Liver (tissue), 8 donors: ENCODE measurements at regions not wholly inside any gene's neighbourhood (a gene's known extent, or its start where the extent isn't known, plus 50 kb on each side); places are given as distances from the start of the nearest gene placed in this dataset.

Experiments used
- DNase-seq: peaks from one replicate; pipeline ENCODE4 v3.0.0-alpha.2; 2017; ENCODE audit warnings: low spot score
- H3K27ac ChIP-seq, 2 donors: one replicate each; pipeline ENCODE4 v1.7.0; 2013; ENCODE audit warnings: inconsistent platforms in 2 of 2, low read length in 2 of 2, control low read depth in 1 of 2, low read depth in 1 of 2, mild to moderate bottlenecking in 1 of 2
- H3K27me3 ChIP-seq, 4 donors: one replicate each; pipeline versions ENCODE4 v1.6.1 to v1.7.0; 2013; ENCODE audit warnings: low read length in 3 of 4, inconsistent platforms in 1 of 4, mild to moderate bottlenecking in 1 of 4, moderate library complexity in 1 of 4; ENCODE audit not compliant: control insufficient read depth in 4 of 4, insufficient read depth in 4 of 4
- H3K36me3 ChIP-seq, 4 donors: one replicate each; pipeline versions ENCODE4 v1.6.1 to v1.7.0; 2013; ENCODE audit warnings: low read length in 3 of 4, mild to moderate bottlenecking in 3 of 4, low read depth in 1 of 4, moderate library complexity in 1 of 4; ENCODE audit not compliant: control insufficient read depth in 4 of 4, insufficient read depth in 3 of 4
- H3K4me1 ChIP-seq, 4 donors: one replicate each; pipeline versions ENCODE4 v1.6.1 to v1.7.0; 2013; ENCODE audit warnings: low read length in 3 of 4, mild to moderate bottlenecking in 3 of 4, moderate library complexity in 1 of 4; ENCODE audit not compliant: control insufficient read depth in 4 of 4, insufficient read depth in 4 of 4
- H3K4me3 ChIP-seq, 3 donors: one replicate each; pipeline versions ENCODE4 v1.6.1 to v1.7.0; 2013; ENCODE audit warnings: low read length in 3 of 3, control low read depth in 1 of 3, low read depth in 1 of 3, mild to moderate bottlenecking in 1 of 3
- H3K9ac ChIP-seq, 2 donors: one replicate each; pipeline ENCODE4 v1.7.0; 2013; ENCODE audit warnings: low read length in 2 of 2, mild to moderate bottlenecking in 2 of 2, moderate library complexity in 2 of 2, control low read depth in 1 of 2, low read depth in 1 of 2
- H3K9me3 ChIP-seq, 4 donors: one replicate each; pipeline versions ENCODE4 v1.6.1 to v1.7.0; 2013; ENCODE audit warnings: low read length in 3 of 4; ENCODE audit not compliant: control insufficient read depth in 4 of 4
- EGR1 ChIP-seq, 2 donors: IDR thresholded peaks; 2 replicates each; pipeline ENCODE4 v1.6.1; 2016 to 2018; ENCODE audit warnings: antibody characterized with exemption in 2 of 2, low read depth in 2 of 2
- FOXA1 ChIP-seq: IDR thresholded peaks from 2 replicates; pipeline ENCODE4 v1.6.1; 2016; ENCODE audit warnings: antibody characterized with exemption
- FOXA2 ChIP-seq: IDR thresholded peaks from 2 replicates; pipeline ENCODE4 v1.6.1; 2016; ENCODE audit warnings: antibody characterized with exemption
- GABPA ChIP-seq, 2 donors: IDR thresholded peaks in 1 of 2; conservative IDR thresholded peaks in 1 of 2; 2 replicates each; pipeline ENCODE4 v1.6.1; 2016; ENCODE audit warnings: antibody characterized with exemption in 2 of 2, mild to moderate bottlenecking in 1 of 2, moderate library complexity in 1 of 2
- HNF4A ChIP-seq, 2 donors: conservative IDR thresholded peaks; 2 replicates each; pipeline ENCODE4 v1.6.1; 2016; ENCODE audit warnings: antibody characterized with exemption in 2 of 2, mild to moderate bottlenecking in 2 of 2
- JUND ChIP-seq, 2 donors: IDR thresholded peaks; 2 replicates each; pipeline ENCODE4 v1.6.1; 2016; ENCODE audit warnings: antibody characterized with exemption in 2 of 2
- NR2F2 ChIP-seq: IDR thresholded peaks from 2 replicates; pipeline ENCODE4 v1.6.1; 2016; ENCODE audit warnings: antibody characterized with exemption
- RAD21 ChIP-seq, 2 donors: IDR thresholded peaks; 2 replicates each; pipeline ENCODE4 v1.6.1; 2016; ENCODE audit warnings: antibody characterized with exemption in 2 of 2, mild to moderate bottlenecking in 2 of 2
- REST ChIP-seq: IDR thresholded peaks from 2 replicates; pipeline ENCODE4 v1.6.1; 2016; ENCODE audit warnings: antibody characterized with exemption, mild to moderate bottlenecking
- RXRA ChIP-seq, 2 donors: IDR thresholded peaks; 2 replicates each; pipeline ENCODE4 v1.6.1; 2017 to 2018; ENCODE audit warnings: antibody characterized with exemption in 2 of 2, mild to moderate bottlenecking in 1 of 2
- SP1 ChIP-seq: IDR thresholded peaks from 2 replicates; pipeline ENCODE4 v1.6.1; 2018; ENCODE audit warnings: antibody characterized with exemption, mild to moderate bottlenecking
- TAF1 ChIP-seq: conservative IDR thresholded peaks from 2 replicates; pipeline ENCODE4 v1.6.1; 2016; ENCODE audit warnings: antibody characterized with exemption, mild to moderate bottlenecking
- YY1 ChIP-seq: IDR thresholded peaks from 2 replicates; pipeline ENCODE4 v1.6.1; 2016; ENCODE audit warnings: antibody characterized with exemption, mild to moderate bottlenecking
- WGBS: extraction: QIAGEN DNeasy Blood & Tissue Kit; methylation state at CpG from one replicate; pipeline ENCODE4 v1.1.7; 2013; 5-methylcytosine and 5-hydroxymethylcytosine counted together
- TF ChIP-seq, protein P1 (sequence below): fragments of 150-350 bp; IDR thresholded peaks from 2 replicates; pipeline ENCODE4 v1.5.1; 2017; ENCODE audit warnings: improper control_type of control experiment, low read depth, low read length; ENCODE audit not compliant: missing input control
- donor health status: healthy.
- donor health status: healthy.
- donor health status: healthy.
- donor health status: healthy.
- donor health status: healthy.

GRCh38 chr1:98099501-98099900, 178.7 kb upstream of the DPYD start:
- Histone ChIP-seq H3K27ac (no peak overlapping the region), H3K36me3 (no peaks in the 10 kb centered on the region), H3K4me1 (peaks cover under 1 to 9% (median 7%) of the 10 kb centered on the region in 4 donors), H3K9ac (no peak overlapping the region), H3K27me3 (peaks cover 0 to 9% (median 0%) of the 10 kb centered on the region in 4 donors), H3K4me3 (no peak overlapping the region), H3K9me3 (no peaks in the 10 kb centered on the region)
- no peak for TF ChIP-seq EGR1 (IDR thresholded peaks at IDR 0.05; ENCODE audit: low read depth in 2 of 2)
- WGBS: 60% methylated on average over 3 of the region's 3 CpGs
- no peak for DNase-seq

- no peak overlapping the region for H3K27ac ChIP-seq
- no peaks in the 10 kb centered on the region for H3K9me3 ChIP-seq
- peaks cover 0 to 10% (median 0%) of the 10 kb centered on the region in 4 donors for H3K27me3 ChIP-seq
- DNase-seq: no peak
- no peak overlapping the region for H3K9ac ChIP-seq
- no peaks in the 10 kb centered on the region for H3K4me1 ChIP-seq
- TF ChIP-seq NR2F2 (no peak), YY1 (no peak), HNF4A (conservative IDR thresholded peaks at IDR 0.05) (no peak), GABPA (IDR thresholded peaks at IDR 0.05 in 1 of 2, conservative IDR thresholded peaks at IDR 0.05 in 1 of 2) (no peak), EGR1 (IDR thresholded peaks at IDR 0.05; ENCODE audit: low read depth in 2 of 2) (no peak), FOXA1 (no peak)
- TF ChIP-seq, protein P1, sequence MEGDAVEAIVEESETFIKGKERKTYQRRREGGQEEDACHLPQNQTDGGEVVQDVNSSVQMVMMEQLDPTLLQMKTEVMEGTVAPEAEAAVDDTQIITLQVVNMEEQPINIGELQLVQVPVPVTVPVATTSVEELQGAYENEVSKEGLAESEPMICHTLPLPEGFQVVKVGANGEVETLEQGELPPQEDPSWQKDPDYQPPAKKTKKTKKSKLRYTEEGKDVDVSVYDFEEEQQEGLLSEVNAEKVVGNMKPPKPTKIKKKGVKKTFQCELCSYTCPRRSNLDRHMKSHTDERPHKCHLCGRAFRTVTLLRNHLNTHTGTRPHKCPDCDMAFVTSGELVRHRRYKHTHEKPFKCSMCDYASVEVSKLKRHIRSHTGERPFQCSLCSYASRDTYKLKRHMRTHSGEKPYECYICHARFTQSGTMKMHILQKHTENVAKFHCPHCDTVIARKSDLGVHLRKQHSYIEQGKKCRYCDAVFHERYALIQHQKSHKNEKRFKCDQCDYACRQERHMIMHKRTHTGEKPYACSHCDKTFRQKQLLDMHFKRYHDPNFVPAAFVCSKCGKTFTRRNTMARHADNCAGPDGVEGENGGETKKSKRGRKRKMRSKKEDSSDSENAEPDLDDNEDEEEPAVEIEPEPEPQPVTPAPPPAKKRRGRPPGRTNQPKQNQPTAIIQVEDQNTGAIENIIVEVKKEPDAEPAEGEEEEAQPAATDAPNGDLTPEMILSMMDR: no peak
- no peak overlapping the region for H3K4me3 ChIP-seq
- no peaks in the 10 kb centered on the region for H3K36me3 ChIP-seq
These were observed 177.6 kb upstream of the DPYD start for GRCh38 chr1:98098473-98098872.

- Histone ChIP-seq H3K4me1 (no peaks in the 10 kb centered on the region), H3K36me3 (no peaks in the 10 kb centered on the region), H3K27ac (no peak overlapping the region)
These were observed 169.5 kb upstream of the DPYD start for GRCh38 chr1:98090351-98090750.

DNA sequence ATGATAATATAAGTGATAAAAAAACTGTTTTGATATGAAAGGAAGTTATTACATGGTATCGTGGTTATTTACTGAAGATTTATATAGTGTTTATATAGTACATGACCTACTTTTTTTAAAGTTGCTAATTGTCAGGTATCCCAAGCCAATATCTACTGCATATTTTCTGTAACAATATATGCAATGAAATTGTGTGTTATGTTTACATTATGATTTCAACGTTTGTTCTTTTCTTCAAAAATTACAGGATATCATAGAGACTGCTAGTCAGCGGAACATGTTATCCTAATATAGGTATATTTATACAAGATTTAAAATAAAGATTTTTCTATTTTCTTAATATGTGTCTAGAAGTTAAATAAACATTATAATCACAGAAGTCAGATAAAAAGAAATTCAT, 167.5 kb upstream of the DPYD start:
- Histone ChIP-seq H3K27me3 (no peaks in the 10 kb centered on the region), H3K9ac (no peak overlapping the region), H3K27ac (no peak overlapping the region), H3K4me3 (no peak overlapping the region), H3K4me1 (no peaks in the 10 kb centered on the region), H3K36me3 (no peaks in the 10 kb centered on the region), H3K9me3 (no peaks in the 10 kb centered on the region)
- DNase-seq: no peak
- 82% methylated on average over 3 of the region's 3 CpGs for WGBS
- TF ChIP-seq JUND (IDR thresholded peaks at IDR 0.05): no peak
- TF ChIP-seq HNF4A (conservative IDR thresholded peaks at IDR 0.05): no peak
- TF ChIP-seq FOXA1: no peak
- no peak for TF ChIP-seq SP1
- TF ChIP-seq RAD21 (IDR thresholded peaks at IDR 0.05): no peak
- TF ChIP-seq, protein P1: no peak
- TF ChIP-seq YY1: no peak
- TF ChIP-seq RXRA (IDR thresholded peaks at IDR 0.05): no peak
- no peak for TF ChIP-seq TAF1
- no peak for TF ChIP-seq FOXA2
- TF ChIP-seq REST: no peak

More at GRCh38 chr1:98090351-98090750, 169.5 kb upstream of the DPYD start:
- no peak for DNase-seq
- Histone ChIP-seq H3K9me3 (no peaks in the 10 kb centered on the region), H3K4me3 (no peak overlapping the region), H3K9ac (no peak overlapping the region), H3K27me3 (peaks cover 0 to 4% (median 0%) of the 10 kb centered on the region in 4 donors)
- TF ChIP-seq RAD21 (IDR thresholded peaks at IDR 0.05): no peak
- no peak for TF ChIP-seq JUND (IDR thresholded peaks at IDR 0.05)
- no peak for TF ChIP-seq EGR1 (IDR thresholded peaks at IDR 0.05; ENCODE audit: low read depth in 2 of 2)
- TF ChIP-seq SP1: no peak
- TF ChIP-seq FOXA2: no peak
- no peak for TF ChIP-seq HNF4A (conservative IDR thresholded peaks at IDR 0.05)
